ENCODE measurements at regions not wholly inside any gene's neighbourhood (a gene's known extent, or its start where the extent isn't known, plus 50 kb on each side); places are given as distances from the start of the nearest gene placed in this dataset.
"Not testable (repeated sequence)": the region's sequence is repeated elsewhere in the genome, so short reads cannot be mapped to it uniquely, and the experiment has no call there.

GRCh38 chr13:37290716-37291505 lies 185.4 kb upstream of the CSNK1A1L start:
- CTCF ChIA-PET, result interaction anchor here (1.4 kb wide), 1 partner anchor 183 kb away, joined by 3 read pairs; no protein-coding TSS in a partner anchor
- no TSS peak for BruUV-seq (replicated peaks)
- Mint-ChIP-seq H3K27me3 (ENCODE audit: insufficient read depth, unreplicated experiment) (no peaks in the 10 kb centered on the region), H3K27ac (ENCODE audit: low read depth, unreplicated experiment) (no peak overlapping the region), H3K4me3 (ENCODE audit: unreplicated experiment) (no peak overlapping the region), H3K4me1 (ENCODE audit: insufficient read depth, unreplicated experiment) (peaks cover 6% of the 10 kb centered on the region), H3K9me3 (ENCODE audit: unreplicated experiment) (peaks cover 8% of the 10 kb centered on the region), H3K36me3 (ENCODE audit: insufficient read depth, unreplicated experiment) (no peaks in the 10 kb centered on the region)
- POLR2A ChIA-PET, result no interaction called here
- no peak for TF ChIP-seq CTCF (IDR thresholded peaks at IDR 0.05; ENCODE audit: unreplicated experiment)
- no peak for DNase-seq (ENCODE audit: unreplicated experiment)
- intact Hi-C loops (cut with micrococcal nuclease), result no loop called here

GRCh38 chr13:37289212-37289935 lies 183.9 kb upstream of the CSNK1A1L start:
- H3K9me3 Mint-ChIP-seq (ENCODE audit: unreplicated experiment), result peaks cover 8% of the 10 kb centered on the region
- no peaks in the 10 kb centered on the region for H3K4me1 Mint-ChIP-seq (ENCODE audit: insufficient read depth, unreplicated experiment)
- H3K27me3 Mint-ChIP-seq (ENCODE audit: insufficient read depth, unreplicated experiment), result no peaks in the 10 kb centered on the region
- H3K27ac Mint-ChIP-seq (ENCODE audit: low read depth, unreplicated experiment), result no peak overlapping the region
- no TSS peak for BruUV-seq (replicated peaks)
- POLR2A ChIA-PET, result no interaction called here
- intact Hi-C loops (cut with micrococcal nuclease), result no loop called here
- no peak overlapping the region for H3K4me3 Mint-ChIP-seq (ENCODE audit: unreplicated experiment)
- TF ChIP-seq CTCF (IDR thresholded peaks at IDR 0.05; ENCODE audit: unreplicated experiment), result no peak
- DNase-seq (ENCODE audit: unreplicated experiment), result no peak
- H3K36me3 Mint-ChIP-seq (ENCODE audit: insufficient read depth, unreplicated experiment), result no peaks in the 10 kb centered on the region
- CTCF ChIA-PET, result interaction anchor here (1.4 kb wide), 1 partner anchor 181 kb away, joined by 3 read pairs; no protein-coding TSS in a partner anchor

- TF ChIP-seq CTCF (IDR thresholded peaks at IDR 0.05; ENCODE audit: unreplicated experiment), result no peak
- no TSS peak for BruUV-seq (replicated peaks)
- Mint-ChIP-seq H3K9me3 (ENCODE audit: unreplicated experiment) (peaks cover 8% of the 10 kb centered on the region), H3K4me3 (ENCODE audit: unreplicated experiment) (no peak overlapping the region), H3K27me3 (ENCODE audit: insufficient read depth, unreplicated experiment) (no peaks in the 10 kb centered on the region), H3K4me1 (ENCODE audit: insufficient read depth, unreplicated experiment) (no peaks in the 10 kb centered on the region), H3K27ac (ENCODE audit: low read depth, unreplicated experiment) (no peak overlapping the region), H3K36me3 (ENCODE audit: insufficient read depth, unreplicated experiment) (no peaks in the 10 kb centered on the region)
- ChIA-PET POLR2A (no interaction called here), CTCF (no interaction called here)
- DNase-seq (ENCODE audit: unreplicated experiment), result no peak
- intact Hi-C loops (cut with micrococcal nuclease), result no loop called here
Observed at GRCh38 chr13:37288057-37288720, 182.7 kb upstream of the CSNK1A1L start.

GRCh38 chr13:37280231-37280630 lies 174.8 kb upstream of the CSNK1A1L start:
- DNase-seq (ENCODE audit: unreplicated experiment); H3K36me3 Mint-ChIP-seq (ENCODE audit: insufficient read depth, unreplicated experiment); H3K9me3 Mint-ChIP-seq (ENCODE audit: unreplicated experiment); H3K4me1 Mint-ChIP-seq (ENCODE audit: insufficient read depth, unreplicated experiment); H3K4me3 Mint-ChIP-seq (ENCODE audit: unreplicated experiment); POLR2A ChIA-PET; intact Hi-C loops (cut with micrococcal nuclease); CTCF ChIA-PET; BruUV-seq (replicated peaks); H3K27ac Mint-ChIP-seq (ENCODE audit: low read depth, unreplicated experiment); H3K27me3 Mint-ChIP-seq (ENCODE audit: insufficient read depth, unreplicated experiment): not testable (repeated sequence)

Data from MCF 10A (cell line).